Glomerular endothelial cell (primary cell): ENCODE measurements at regions not wholly inside any gene's neighbourhood (a gene's known extent, or its start where the extent isn't known, plus 50 kb on each side); places are given as distances from the start of the nearest gene placed in this dataset.

Experiments used
- DNase-seq: peaks from one replicate; pipeline ENCODE4 v3.0.0-alpha.2; 2011; ENCODE audit warnings: low read depth, low spot score; ENCODE audit errors: extremely low read depth

DNA sequence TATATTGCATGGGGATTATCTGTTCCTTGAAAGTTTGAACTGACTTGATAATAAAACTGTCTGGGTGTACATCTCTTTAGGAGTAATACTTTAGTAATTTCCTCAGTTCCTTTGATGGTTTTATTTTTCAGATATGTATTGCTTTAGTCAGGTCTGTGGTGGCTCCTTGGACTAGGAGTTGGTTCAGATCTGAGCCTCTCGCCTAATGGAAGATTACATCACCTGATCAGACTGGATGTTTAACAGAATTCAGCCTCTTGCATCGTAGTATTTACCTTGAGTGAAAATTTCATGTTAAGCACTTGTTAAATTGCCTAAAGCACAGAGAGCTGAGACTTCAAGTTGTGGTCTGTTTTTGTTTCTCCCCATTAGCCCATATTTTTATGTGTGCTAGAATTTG lies 267.3 kb downstream of the MAP2K4 start:
- DNase-seq = no peak

DNA sequence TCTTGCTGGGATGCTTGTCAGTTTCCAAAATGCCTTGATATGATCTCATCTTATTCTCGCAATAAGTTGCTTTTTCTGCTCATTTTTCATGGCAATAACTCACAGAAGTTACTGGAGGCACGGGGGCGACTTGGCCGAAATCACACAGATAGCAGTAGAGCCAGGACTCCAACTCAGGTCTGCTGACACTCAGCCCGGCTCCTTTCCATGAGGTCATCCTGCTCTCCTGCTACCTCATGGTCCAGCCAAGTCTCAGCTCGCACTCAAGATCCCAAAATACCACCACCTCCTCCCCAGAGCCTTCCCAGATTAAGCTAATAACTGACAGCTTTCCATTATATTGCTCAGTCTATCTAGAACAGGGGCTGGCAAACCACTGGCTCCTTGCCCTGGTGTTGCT lies 269.5 kb downstream of the MAP2K4 start:
- DNase-seq = no peak

DNA sequence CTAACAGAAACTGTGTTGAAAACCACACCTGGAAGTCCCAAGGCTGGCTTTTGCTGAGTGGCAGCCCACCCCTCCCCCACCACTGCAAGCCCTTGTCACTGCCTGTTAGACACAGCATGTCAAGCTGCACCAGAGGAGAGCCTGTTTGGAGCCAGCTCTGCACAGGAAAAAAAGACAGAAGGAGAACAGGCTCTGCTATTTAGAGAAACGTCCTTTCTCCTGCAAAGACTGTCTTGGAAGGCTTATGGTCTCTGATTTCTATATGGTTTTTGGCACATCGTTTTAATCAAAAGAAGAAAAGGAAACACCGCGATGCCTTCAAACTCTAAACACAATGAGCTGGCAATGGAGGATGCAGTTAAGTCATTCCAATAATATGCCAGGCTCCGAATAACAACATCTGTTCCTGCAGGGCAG lies 275.5 kb downstream of the MAP2K4 start:
- DNase-seq = no peak

DNA sequence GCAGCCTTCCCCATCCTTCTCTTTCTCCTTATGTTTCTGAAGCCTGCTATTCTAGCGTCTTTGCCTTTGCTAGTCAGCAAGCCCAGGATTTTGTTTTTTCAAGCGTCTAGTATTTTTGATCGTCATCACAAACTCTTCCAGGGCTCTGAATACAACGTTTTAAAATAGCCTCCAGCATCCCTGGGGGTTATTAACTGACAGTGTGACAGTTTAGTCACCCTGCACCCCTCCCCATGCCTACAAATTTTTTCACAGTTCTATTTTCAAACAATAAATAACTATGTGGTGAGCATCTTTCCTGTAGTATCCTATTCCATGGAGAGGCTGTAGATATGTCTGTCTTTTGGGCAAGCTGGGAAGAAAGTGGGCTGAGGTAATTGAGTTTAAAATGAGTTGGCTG lies 280.9 kb downstream of the MAP2K4 start:
- no peak for DNase-seq

DNA sequence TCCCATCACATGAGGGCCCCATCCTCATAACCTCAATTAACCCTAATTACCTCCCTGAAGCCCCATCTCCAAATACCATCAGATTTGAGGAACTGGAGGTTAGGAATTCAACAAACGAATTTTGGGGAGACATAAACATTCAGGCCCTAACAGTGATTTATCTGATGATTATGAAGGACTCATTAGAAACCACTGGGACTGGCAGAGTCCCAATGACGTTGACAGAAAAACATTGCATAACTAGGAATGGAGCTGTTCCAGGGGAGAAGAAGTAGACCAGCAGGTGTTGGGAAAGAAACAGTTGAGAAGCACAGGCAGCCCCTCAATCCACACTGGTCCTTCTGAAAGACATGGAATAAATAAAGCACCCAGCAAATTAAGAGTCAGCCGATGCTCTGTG lies 282.0 kb downstream of the MAP2K4 start:
- no peak for DNase-seq

DNA sequence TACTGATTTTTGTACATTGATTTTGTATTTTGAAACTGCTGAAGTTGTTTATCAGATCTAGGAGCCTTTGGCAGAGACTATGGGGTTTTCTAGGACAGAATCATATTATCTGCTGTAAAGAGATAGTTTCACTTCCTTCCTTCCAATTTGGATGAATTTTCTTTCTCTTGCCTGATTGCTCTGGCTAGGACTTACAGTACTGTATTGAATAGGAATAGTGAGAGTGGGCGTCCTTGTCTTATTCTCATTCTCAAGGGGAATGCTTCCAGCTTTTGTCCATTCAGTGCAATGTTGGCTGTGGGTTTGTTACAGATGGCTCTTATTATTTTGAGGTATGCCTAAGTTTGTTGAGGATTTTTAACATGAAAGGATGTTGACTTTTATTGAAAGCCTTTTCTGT lies 290.1 kb downstream of the MAP2K4 start:
- no peak for DNase-seq

DNA sequence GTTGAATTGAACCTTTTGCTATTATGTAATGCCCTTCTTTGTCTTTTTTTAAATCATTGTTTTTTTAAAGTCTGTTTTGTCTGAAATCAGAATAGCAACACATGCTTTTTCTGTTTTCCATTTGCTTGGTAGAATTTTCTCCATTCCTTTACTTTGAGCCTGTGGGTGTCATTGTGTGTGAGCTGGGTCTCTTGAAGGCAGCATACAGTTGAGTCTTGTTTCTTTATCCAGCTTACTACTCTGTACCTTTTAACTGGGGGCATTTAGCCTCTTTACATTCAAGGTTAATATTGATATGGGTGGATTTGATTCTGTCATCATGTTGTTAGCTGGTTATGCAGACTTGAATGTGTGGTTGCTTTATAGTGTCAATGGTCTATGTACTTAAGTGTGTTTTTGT lies 292.0 kb downstream of the MAP2K4 start:
- no peak for DNase-seq

DNA sequence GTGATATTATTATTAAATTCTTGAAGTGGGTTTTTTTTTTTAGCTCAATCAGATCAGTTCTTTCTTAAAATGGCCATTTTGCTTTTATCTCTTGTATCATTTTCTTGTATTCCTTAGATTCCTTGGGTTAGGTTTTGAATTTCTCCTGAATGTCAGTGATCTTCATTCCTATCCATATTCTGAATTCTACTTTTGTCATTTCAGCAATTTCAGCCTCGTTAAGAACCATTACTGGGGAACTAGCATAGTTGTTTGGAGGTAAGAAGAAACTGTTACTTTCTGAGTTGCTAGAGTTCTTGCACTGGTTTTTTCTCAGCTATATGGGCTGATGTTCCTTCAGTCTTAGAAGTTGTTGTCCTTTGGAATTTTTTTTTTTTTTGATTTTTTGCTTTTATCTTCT lies 293.1 kb downstream of the MAP2K4 start:
- DNase-seq = no peak

DNA sequence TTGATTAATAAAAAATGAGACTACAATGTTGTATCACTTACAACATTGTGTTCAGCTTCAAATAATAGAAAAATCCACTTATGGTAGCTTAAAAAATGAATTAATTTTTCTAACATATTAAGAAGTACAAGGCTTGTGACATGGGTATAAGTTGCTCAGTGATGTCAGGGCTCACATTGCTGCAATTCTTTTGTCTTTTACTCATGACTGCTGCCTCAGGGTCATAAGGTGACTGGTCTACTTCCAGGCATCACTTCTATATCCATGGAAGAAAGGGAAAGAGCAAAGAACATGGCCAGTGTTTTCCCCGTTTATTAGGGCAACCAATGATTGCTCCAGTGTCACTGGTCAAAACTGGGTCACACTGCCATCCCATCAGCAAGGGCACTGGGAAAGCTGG lies 295.3 kb downstream of the MAP2K4 start:
- no peak for DNase-seq

DNA sequence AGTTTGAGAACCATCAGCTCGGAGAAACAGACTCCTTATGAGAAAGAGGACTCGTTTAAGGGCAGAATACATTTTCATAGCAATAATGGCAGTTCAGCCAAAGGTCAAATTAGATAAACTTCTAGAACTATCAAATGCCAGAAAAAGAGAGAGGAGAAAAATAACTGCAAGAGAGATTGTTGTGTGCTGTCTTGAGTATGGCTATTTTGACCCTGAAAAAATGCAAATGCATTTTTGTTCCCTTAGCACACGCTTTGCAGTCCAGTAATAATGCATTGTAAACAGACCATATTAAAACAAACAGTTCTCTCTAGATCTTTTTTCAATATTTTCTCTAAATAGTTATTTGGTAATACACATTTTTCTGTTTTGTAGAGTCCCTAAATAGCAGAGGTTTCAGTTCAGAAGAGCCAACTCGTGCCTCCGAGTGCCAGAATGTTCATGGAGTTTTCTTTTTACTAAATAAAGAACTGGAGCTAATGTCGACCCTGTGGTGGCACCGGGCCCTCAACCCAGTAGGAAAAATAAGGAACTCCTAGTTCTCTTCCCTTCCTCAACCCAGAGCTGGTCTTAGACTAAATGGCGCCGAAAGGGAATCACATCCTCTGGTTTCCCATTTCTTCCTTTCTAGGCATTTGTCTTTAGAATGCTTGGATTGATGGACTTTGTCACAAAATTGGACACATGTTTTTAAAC lies 298.0 kb downstream of the MAP2K4 start:
- DNase-seq = no peak

DNA sequence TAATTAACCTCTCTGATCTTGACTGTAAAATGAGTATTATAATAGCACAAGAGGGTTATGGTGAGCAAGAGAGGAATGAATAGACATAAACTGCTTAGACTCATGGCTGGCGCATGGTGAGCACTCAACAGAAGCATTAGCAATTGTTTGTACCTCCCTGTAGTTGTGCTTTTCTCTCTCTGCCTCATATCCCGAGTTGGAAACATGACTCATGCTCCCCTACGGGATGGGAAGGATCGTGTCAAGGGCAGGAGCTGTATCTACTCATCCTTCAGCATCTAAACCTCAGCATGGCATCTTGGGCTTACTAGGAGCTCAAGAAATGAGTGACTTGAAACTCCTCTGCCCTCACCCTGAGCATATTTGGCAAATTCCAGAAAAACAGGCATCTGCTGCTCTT lies 299.6 kb downstream of the MAP2K4 start:
- no peak for DNase-seq

DNA sequence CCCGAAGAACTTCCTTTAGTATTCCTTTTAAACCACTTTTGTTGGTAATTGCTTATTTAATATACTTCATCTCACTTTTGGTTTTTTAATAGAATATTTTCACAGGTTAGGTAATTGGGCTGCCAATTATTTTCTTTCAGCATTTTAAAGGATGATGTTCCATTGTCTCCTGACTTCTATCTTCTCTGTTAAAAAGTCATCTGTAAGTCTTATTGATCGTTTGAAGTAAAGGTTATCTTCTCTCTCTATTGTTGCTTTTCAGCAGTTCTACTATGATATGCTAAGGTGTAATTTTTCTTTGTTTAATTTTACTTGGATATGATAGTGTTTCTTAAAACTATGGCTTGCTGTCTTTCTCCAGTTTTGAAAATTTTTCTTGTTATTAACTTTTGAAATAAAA lies 307.5 kb downstream of the MAP2K4 start:
- no peak for DNase-seq

DNA sequence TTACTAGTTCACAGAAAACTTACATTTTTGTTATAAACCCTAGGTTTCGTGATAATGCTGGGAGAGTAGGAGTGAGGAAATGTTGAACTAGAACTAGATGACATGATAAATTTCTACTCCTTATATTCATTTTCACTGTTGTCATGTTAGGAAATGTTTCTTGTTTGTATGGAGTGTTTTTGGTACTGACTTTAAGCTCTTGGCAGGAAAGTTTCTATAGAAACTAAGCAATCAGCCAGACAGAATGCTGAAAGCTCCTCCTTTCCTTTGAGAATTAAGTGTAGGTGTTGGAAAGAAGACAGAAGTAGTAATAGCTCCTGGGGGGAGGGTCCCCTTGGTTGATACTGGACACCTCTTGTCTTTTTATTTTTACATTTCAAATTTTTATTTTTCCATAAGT lies 309.8 kb downstream of the MAP2K4 start:
- DNase-seq = no peak

DNA sequence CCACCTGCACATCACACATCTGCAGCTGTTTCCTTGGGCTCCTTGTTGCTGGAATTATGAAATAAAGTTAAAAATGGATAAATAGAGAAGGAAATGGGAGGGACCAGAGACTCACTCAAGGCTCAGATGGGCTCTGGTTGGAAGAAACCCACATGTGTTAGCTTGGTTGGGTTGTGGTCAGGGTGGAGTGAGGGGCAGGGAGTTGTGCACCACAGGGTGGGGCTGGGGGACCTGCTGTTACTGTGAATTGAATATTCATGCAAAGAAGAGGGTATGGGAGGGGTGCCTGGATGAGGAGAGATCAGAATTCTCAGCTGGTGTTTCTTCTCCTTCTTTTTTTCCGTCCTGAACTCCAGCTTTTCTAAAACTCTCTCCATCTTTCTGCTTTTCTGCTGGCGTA lies 320.7 kb downstream of the MAP2K4 start:
- DNase-seq = no peak

DNA sequence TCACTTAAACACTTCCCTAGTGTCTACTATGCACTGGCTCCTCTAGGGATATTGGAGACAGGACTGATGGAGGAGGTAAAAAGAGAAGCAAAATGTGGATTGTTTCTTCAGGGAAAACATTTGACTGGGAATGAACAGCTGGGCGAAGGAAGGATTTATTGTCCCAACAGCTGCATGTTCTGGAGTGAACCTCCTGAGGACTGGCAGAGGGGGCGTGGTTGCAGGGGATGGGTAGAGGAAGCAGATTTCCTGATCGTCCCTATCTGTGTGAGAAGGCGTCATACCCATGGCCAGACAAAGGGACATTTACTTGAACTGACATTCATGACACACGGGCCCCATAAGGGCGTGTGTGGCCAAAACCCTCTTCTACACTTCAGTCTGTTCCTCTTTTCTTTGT lies 321.5 kb downstream of the MAP2K4 start:
- DNase-seq = no peak

DNA sequence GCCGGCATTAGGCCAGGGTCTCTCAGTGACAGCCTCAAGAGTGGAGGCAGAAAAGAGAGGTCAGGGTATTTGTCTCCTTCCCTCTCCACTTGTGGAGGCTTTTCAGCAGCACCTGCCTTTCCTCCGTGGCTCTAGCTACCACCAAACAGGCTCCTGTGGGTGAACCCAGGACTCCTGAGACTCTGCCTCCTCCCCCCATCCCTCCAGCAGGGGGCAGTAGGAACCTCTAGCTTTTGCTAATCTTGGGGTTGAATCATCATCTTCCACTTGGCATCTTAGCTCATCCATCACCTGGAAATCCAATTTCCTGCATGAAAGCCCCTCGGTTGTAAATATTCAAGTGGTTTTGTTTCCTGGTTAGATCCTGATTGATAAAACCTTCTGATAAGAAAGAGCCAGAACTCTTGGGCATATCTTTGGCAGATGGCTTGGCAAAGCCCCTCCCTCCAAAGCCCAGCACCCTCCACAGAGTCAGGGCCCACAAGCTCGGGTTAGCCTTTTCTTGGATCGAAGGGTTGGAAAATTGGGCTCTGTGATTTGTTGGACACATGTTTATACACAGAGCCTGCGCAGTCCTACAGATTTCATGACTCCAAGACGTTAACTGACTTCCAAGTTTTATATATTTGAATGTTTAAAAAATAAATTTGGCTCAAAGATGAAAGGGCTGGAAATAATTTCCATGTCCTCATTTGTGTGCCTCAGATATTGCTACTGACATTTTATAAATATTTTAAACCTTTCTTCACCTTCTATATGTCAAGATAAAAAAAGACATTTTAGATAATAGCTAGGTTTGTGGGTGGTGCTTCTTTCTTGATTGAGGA lies 322.1 kb downstream of the MAP2K4 start:
- DNase-seq = no peak

DNA sequence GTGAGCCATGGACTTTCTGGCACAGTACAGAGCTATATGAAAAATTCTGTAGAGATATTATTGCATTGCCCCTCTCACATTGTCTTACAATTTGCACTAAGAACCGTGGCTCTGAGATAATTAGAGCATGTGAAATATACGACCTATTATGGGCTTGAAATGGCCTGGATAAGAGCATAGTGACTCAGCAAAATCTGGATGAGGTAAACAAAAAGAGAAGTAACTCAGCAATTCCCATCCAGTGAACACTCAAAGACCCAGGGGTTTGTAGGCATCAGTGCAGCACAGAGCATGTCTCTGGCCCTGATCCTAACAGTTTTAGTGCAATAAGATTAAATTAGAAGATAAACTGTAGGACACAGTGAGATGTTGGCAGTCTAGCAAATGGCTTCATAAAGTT lies 317.2 kb upstream of the MYOCD start:
- no peak for DNase-seq

DNA sequence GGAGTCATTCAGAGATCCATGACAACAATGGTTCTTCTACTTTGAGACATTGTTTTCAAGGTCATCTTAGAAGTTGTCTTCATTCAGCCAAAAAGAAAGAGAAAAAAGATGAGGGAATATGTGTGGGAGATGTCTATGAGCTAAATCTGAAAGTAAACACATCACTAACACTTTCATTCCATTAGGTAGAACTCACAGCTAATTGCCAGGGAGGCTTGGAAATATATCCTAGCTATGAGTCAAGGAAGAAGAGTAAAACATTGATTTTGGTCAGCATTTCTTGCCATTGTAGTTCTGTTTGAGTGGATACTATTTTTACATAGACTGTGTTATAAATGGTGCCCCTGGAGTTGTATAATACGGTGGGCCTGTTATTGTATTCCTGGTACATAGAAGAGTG lies 316.4 kb upstream of the MYOCD start:
- no peak for DNase-seq

DNA sequence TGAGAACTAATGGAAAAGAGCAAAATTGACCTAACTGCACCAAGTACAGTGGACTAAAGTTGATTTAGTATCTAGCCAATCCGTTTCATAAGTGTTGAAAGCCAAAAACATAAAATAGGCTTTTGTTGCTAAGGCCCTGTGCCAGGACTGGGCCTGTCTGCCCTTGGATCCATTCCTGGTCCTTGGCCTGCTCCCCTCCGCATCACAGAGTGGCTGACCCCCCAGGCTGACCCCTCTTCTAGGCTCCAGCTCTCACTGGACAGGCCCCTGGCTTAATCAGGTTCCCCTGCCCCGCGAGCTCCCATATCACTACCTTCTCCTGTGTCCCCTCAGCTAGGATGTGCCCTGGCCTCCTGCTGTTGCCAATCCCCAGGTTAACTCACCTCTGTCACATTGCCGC lies 313.6 kb upstream of the MYOCD start:
- DNase-seq = no peak

DNA sequence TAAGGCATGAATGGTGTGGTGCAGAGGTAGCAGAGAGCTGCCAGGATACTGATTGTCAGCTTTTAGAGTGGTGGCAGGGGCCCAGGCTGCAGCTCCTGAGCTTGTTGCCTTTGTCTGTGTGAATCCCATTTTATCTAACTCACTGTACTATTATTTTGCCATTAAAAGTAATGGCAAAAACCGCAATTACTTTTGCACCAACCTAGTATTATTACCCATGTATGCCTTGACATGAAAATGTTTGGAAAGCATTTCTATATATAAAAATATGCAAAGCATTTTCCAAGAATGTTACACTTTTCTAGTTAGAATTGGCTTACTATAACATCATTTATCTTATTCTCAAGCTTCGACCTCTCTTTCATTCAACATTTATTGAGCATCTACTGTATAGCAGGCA lies 308.1 kb upstream of the MYOCD start:
- DNase-seq = no peak

DNA sequence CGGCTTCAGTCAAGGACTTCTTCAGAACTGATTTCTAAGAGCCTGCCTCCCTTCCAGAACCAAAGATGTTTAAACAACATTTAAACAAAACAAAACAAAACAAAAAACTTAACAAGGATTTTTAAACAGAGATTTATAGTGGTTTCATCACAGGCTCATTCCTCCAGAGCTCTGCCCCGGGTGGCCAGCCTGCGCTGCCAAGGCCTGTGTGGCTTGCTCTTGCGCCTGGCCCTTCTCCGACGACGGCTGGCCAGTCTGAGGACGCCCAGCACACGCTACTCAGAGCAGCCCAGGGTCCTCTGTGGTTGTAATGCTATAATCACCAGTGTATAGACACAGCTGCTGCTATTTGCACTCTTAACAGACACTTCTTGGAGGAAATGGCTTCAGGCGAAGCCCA lies 307.2 kb upstream of the MYOCD start:
- no peak for DNase-seq

DNA sequence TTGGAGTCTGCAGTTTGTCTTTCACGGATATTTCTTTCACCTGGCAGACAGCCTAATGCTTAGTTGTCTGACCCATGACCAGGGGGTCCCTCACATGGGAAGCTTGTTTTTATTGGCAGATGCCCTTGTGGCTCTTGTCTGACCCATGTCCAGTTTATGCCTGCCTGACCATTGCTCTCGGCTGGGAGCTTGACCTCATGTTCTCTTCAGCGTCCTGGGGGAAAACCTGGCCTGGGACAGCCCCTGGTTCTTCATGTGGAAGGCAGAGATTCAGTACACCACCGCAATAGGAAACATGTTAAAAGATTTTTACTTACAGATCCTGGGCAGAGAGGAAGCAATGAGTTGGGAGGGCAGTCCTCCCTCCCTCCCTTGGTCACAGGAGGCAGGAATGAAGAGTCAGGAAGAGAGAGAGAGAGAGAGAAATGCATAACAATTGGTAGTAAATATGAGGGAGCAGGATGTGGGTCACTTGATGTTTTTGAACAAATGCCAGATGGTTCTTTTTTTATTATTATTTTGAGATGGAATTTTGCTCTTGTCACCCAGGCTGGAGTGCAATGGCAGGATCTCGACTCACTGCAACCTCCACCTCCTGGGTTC lies 302.7 kb upstream of the MYOCD start:
- DNase-seq = no peak
